H1 (cell line): ENCODE measurements at regions not wholly inside any gene's neighbourhood (a gene's known extent, or its start where the extent isn't known, plus 50 kb on each side); places are given as distances from the start of the nearest gene placed in this dataset.

Experiments
- CTCF ChIA-PET: fragments of 300-600 bp; sonication (Branson Sonifier 250); formaldehyde crosslinking; loops from one replicate; lab custom pipeline; 2021; ENCODE audit not compliant: partially characterized antibody; lab: Charles Lee
- POLR2A ChIA-PET: fragments of 300-600 bp; sonication (Branson Sonifier 250); formaldehyde crosslinking; loops from one replicate; lab custom pipeline; 2021; ENCODE audit warnings: inconsistent platforms; ENCODE audit not compliant: partially characterized antibody; lab: Charles Lee
- DNase-seq, 2 experiments: peaks; one replicate each; pipeline versions ENCODE4 v3.0.0 to v3.0.0-alpha.2; 2010 to 2022; ENCODE audit warnings: low spot score in 2 of 2, low read depth in 1 of 2, mixed read lengths in 1 of 2
- FAIRE-seq: peaks from 2 replicates; lab custom pipeline; 2011; peaks lifted over from hg19 to GRCh38; lab: Jason Lieb, UNC
- H2AFZ ChIP-seq: 2 replicates; pipeline ENCODE4 v1.8.1; 2012; ENCODE audit warnings: low read length, inconsistent platforms
- H2AK5ac ChIP-seq: 2 replicates; pipeline ENCODE4 v1.6.1; 2013; ENCODE audit warnings: low read depth, low read length
- H2BK120ac ChIP-seq: replicated peaks from 2 replicates; pipeline ENCODE3; 2013; ENCODE audit warnings: low read depth, low read length, inconsistent platforms
- H2BK12ac ChIP-seq: 2 replicates; pipeline ENCODE4 v1.6.1; 2013; ENCODE audit warnings: low read depth, low read length
- H2BK15ac ChIP-seq: 2 replicates; pipeline ENCODE4 v1.6.1; 2013; ENCODE audit warnings: low read length
- H2BK20ac ChIP-seq: 2 replicates; pipeline ENCODE4 v1.6.1; 2013; ENCODE audit warnings: low read length
- H2BK5ac ChIP-seq: 2 replicates; pipeline ENCODE4 v1.6.1; 2013; ENCODE audit warnings: low read depth, low read length
- H3K14ac ChIP-seq: 2 replicates; pipeline ENCODE4 v1.6.1; 2013; ENCODE audit warnings: inconsistent platforms; ENCODE audit not compliant: insufficient read length
- H3K18ac ChIP-seq: 2 replicates; pipeline ENCODE4 v1.6.1; 2013; ENCODE audit warnings: low read length; ENCODE audit errors: extremely low read depth
- H3K23ac ChIP-seq: 2 replicates; pipeline ENCODE4 v1.6.1; 2013; ENCODE audit warnings: inconsistent platforms; ENCODE audit not compliant: insufficient read length
- H3K23me2 ChIP-seq: 2 replicates; pipeline ENCODE4 v1.6.1; 2013; ENCODE audit warnings: low read depth, low read length
- H3K27ac ChIP-seq: 2 replicates; pipeline ENCODE4 v1.6.1; 2011; ENCODE audit warnings: low read depth, low read length, inconsistent platforms
- H3K27me3 ChIP-seq, 4 experiments: replicated peaks in 1 of 4; 1 replicate in 1 of 4; 2 replicates in 3 of 4; pipeline versions ENCODE4 v1.6.1 to v1.8.1; 2011 to 2013; ENCODE audit warnings: low read length in 3 of 4, mild to moderate bottlenecking in 3 of 4, inconsistent platforms in 2 of 4, mixed read lengths in 2 of 4, moderate library complexity in 1 of 4; ENCODE audit not compliant: control insufficient read depth in 3 of 4, insufficient read depth in 3 of 4; ENCODE audit errors: extremely low read depth in 1 of 4
- H3K36me3 ChIP-seq, 4 experiments: 2 replicates each; pipeline versions ENCODE4 v1.6.1 to v1.8.1; 2011 to 2013; ENCODE audit warnings: mild to moderate bottlenecking in 4 of 4, low read length in 3 of 4, moderate library complexity in 2 of 4, control low read depth in 1 of 4, inconsistent platforms in 1 of 4; ENCODE audit not compliant: insufficient read depth in 4 of 4, control insufficient read depth in 2 of 4
- H3K4ac ChIP-seq: replicated peaks from 2 replicates; pipeline ENCODE3; 2013; ENCODE audit warnings: low read length, low read depth, mixed read lengths, inconsistent platforms; ENCODE audit not compliant: insufficient read length
- H3K4me1 ChIP-seq, 4 experiments: replicated peaks in 1 of 4; 1 replicate in 1 of 4; 2 replicates in 3 of 4; pipeline versions ENCODE4 v1.6.1 to v1.8.1; 2011 to 2013; ENCODE audit warnings: low read length in 3 of 4, inconsistent platforms in 2 of 4, mixed read lengths in 1 of 4; ENCODE audit not compliant: insufficient read depth in 4 of 4, control insufficient read depth in 3 of 4
- H3K4me2 ChIP-seq, 2 experiments: 2 replicates each; pipeline versions ENCODE4 v1.6.1 to v1.8.1; 2011 to 2013; ENCODE audit warnings: low read depth in 2 of 2, low read length in 2 of 2, control low read depth in 1 of 2, inconsistent platforms in 1 of 2, mild to moderate bottlenecking in 1 of 2; ENCODE audit not compliant: insufficient read depth in 1 of 2
- H3K4me3 ChIP-seq, 4 experiments: fragments of 200-600, 300-600 bp in 1 of 4; sonication (generic), shearing (Covaris generic), sonication (Bioruptor Twin) in 1 of 4; 2 replicates each; pipeline versions ENCODE4 v1.5.1 to v1.8.1; 2011 to 2016; ENCODE audit warnings: low read length in 4 of 4, low read depth in 3 of 4, control low read depth in 2 of 4, inconsistent platforms in 2 of 4, mild to moderate bottlenecking in 2 of 4, mixed read lengths in 1 of 4, moderate library complexity in 1 of 4; ENCODE audit not compliant: insufficient read depth in 2 of 4; ENCODE audit errors: extremely low read depth in 1 of 4
- H3K56ac ChIP-seq: replicated peaks from 2 replicates; pipeline ENCODE3; 2013; ENCODE audit warnings: low read depth, mild to moderate bottlenecking, mixed read lengths, low read length, inconsistent platforms; ENCODE audit not compliant: insufficient read length
- H3K79me1 ChIP-seq: 2 replicates; pipeline ENCODE4 v1.6.1; 2013; ENCODE audit warnings: low read depth, low read length, control low read depth
- H3K79me2 ChIP-seq, 2 experiments: 2 replicates each; pipeline versions ENCODE4 v1.6.1 to v1.8.1; 2012 to 2013; ENCODE audit warnings: low read length in 2 of 2, mild to moderate bottlenecking in 2 of 2, inconsistent platforms in 1 of 2; ENCODE audit not compliant: insufficient read depth in 2 of 2, control insufficient read depth in 1 of 2
- H3K9ac ChIP-seq, 4 experiments: replicated peaks in 1 of 4; 1 replicate in 1 of 4; 2 replicates in 3 of 4; pipeline versions ENCODE4 v1.6.1 to v1.8.1; 2011 to 2013; ENCODE audit warnings: low read depth in 3 of 4, low read length in 3 of 4, control low read depth in 2 of 4, mild to moderate bottlenecking in 2 of 4, moderate library complexity in 2 of 4, inconsistent platforms in 1 of 4; ENCODE audit errors: extremely low read depth in 1 of 4
- H3K9me3 ChIP-seq, 2 experiments: 2 replicates each; pipeline versions ENCODE4 v1.6.1 to v1.8.1; 2012 to 2013; ENCODE audit warnings: mild to moderate bottlenecking in 2 of 2, moderate library complexity in 2 of 2, control low read depth in 1 of 2, inconsistent platforms in 1 of 2, low read depth in 1 of 2, low read length in 1 of 2, mixed read lengths in 1 of 2; ENCODE audit not compliant: insufficient read depth in 2 of 2
- H4K20me1 ChIP-seq, 2 experiments: replicated peaks in 1 of 2; 2 replicates each; pipeline versions ENCODE3 to v1.8.1; 2011 to 2013; ENCODE audit warnings: inconsistent platforms in 2 of 2, low read length in 2 of 2, mild to moderate bottlenecking in 1 of 2; ENCODE audit not compliant: insufficient read depth in 2 of 2, control insufficient read depth in 1 of 2
- H4K5ac ChIP-seq: 2 replicates; pipeline ENCODE4 v1.6.1; 2013; ENCODE audit warnings: low read length, low read depth, mixed read lengths, inconsistent platforms; ENCODE audit not compliant: insufficient read length
- H4K8ac ChIP-seq: 2 replicates; pipeline ENCODE4 v1.8.0; 2013; ENCODE audit warnings: mild to moderate bottlenecking, moderate library complexity, low read length, inconsistent platforms; ENCODE audit not compliant: insufficient read depth; ENCODE audit errors: extremely low read depth
- H4K91ac ChIP-seq: replicated peaks from 2 replicates; pipeline ENCODE3; 2013; ENCODE audit warnings: low read length, mixed read lengths, inconsistent platforms; ENCODE audit not compliant: insufficient read length
- ATF2 ChIP-seq: IDR thresholded peaks from 2 replicates; pipeline ENCODE4 v1.6.1; 2012; ENCODE audit warnings: low read length, inconsistent platforms
- CEBPB ChIP-seq: IDR thresholded peaks from 2 replicates; pipeline ENCODE4 v1.6.1; 2012; ENCODE audit warnings: low read depth, low read length
- KDM1A ChIP-seq: fragments of 200-600, 300-600 bp; sonication (generic); IDR thresholded peaks from 2 replicates; pipeline ENCODE4 v1.7.1; 2016; ENCODE audit warnings: mild to moderate bottlenecking, low read length, borderline replicate concordance
- KDM5A ChIP-seq: fragments of 200-600 bp; IDR thresholded peaks from 2 replicates; pipeline ENCODE4 v1.7.1; 2012; ENCODE audit warnings: mild to moderate bottlenecking, low read length, inconsistent platforms, mixed read lengths
- RFX5 ChIP-seq: IDR thresholded peaks from 2 replicates; pipeline ENCODE4 v1.6.1; 2011; ENCODE audit warnings: low read depth, low read length, improper control_type of control experiment, borderline replicate concordance
- SP4 ChIP-seq: IDR thresholded peaks from 2 replicates; pipeline ENCODE4 v1.6.1; 2012; ENCODE audit warnings: low read length, inconsistent platforms
- SRF ChIP-seq: IDR thresholded peaks from 2 replicates; pipeline ENCODE4 v1.6.1; 2011; ENCODE audit warnings: mild to moderate bottlenecking, low read depth, low read length, moderate library complexity
- WGBS, 2 experiments: shearing (Covaris generic) in 1 of 2; methylation state at CpG; one replicate each; pipeline versions ENCODE4 v1.1.6 to v1.1.7; 2013 to 2015; ENCODE audit warnings: low lambda C conversion rate in 2 of 2, mixed read lengths in 2 of 2, inconsistent platforms in 1 of 2, low coverage in 1 of 2, missing lambda C conversion rate in 1 of 2; ENCODE audit not compliant: insufficient replicate concordance in 2 of 2, insufficient coverage in 1 of 2, insufficient read length in 1 of 2; ENCODE audit errors: extremely low coverage in 1 of 2, missing lambda C conversion rate in 1 of 2; 5-methylcytosine and 5-hydroxymethylcytosine counted together

GRCh38 chr9:115951977-115952376, 201.6 kb upstream of the PAPPA start:
- Histone ChIP-seq H3K79me1 (no peaks in the 10 kb centered on the region), H3K36me3 (no peaks in the 10 kb centered on the region), H3K18ac (no peak overlapping the region), H3K14ac (no peak overlapping the region), H2AK5ac (no peak overlapping the region), H4K5ac (no peak overlapping the region), H2BK5ac (no peak overlapping the region), H3K4me1 (no peaks in the 10 kb centered on the region), H2AFZ (no peak overlapping the region), H2BK15ac (no peak overlapping the region), H3K4me2 (no peak overlapping the region), H4K8ac (no peak overlapping the region), H3K27ac (no peak overlapping the region), H3K79me2 (no peaks in the 10 kb centered on the region), H4K20me1 (no peaks in the 10 kb centered on the region), H4K91ac (no peak overlapping the region), H3K27me3 (no peaks in the 10 kb centered on the region), H3K23ac (no peak overlapping the region), H3K56ac (no peak overlapping the region), H3K4me3 (no peak overlapping the region), H2BK120ac (no peak overlapping the region), H3K4ac (no peak overlapping the region), H3K9me3 (no peaks in the 10 kb centered on the region), H2BK20ac (no peak overlapping the region), H3K23me2 (no peaks in the 10 kb centered on the region; the same call in 1 of the 2 replicates), H2BK12ac (no peak overlapping the region), H3K9ac (no peak overlapping the region)
- POLR2A ChIA-PET = interaction anchor here (0.6 kb wide), 1 partner anchor 1023 kb away, joined by 3 read pairs; no protein-coding TSS in a partner anchor
- TF ChIP-seq ATF2 (no peak), RFX5 (no peak), CEBPB (no peak), SRF (no peak), KDM5A (no peak), SP4 (no peak), KDM1A (no peak)
- DNase-seq (no peak), FAIRE-seq (no peak)
- WGBS, 2 experiments = 83% methylated on average over 4 of the region's 4 CpGs; no CpG with 5 or more reads in 1 of the 2 experiments
- CTCF ChIA-PET = no interaction called here
